ENCODE measurements at regions not wholly inside any gene's neighbourhood (a gene's known extent, or its start where the extent isn't known, plus 50 kb on each side); places are given as distances from the start of the nearest gene placed in this dataset.

GRCh38 chr12:66033151-66033550 lies 97.4 kb downstream of the LLPH start:
- Histone ChIP-seq H3K79me2 (ENCODE audit: insufficient read depth, low read length) (no peaks in the 10 kb centered on the region), H3K4me1 (ENCODE audit: insufficient read depth, low read length) (peaks cover 8% of the 10 kb centered on the region; the same call in 1 of the 2 replicates), H3K36me3 (replicated peaks in 1 of 2; ENCODE audit: control insufficient read depth in 1 of 2, insufficient read depth in 2 of 2, low read length in 2 of 2) (no peaks in the 10 kb centered on the region), H3K27ac (ENCODE audit: extremely low read length, insufficient read depth, low read length) (no peak overlapping the region), H3K9me3 (ENCODE audit: low read length) (no peaks in the 10 kb centered on the region), H3K9ac (ENCODE audit: insufficient read depth, low read depth, low read length) (no peak overlapping the region), H3K27me3 (ENCODE audit: control insufficient read depth in 1 of 2, insufficient read depth in 2 of 2, low read length in 2 of 2) (no peaks in the 10 kb centered on the region; a peak in 1 of 5 replicates), H2AFZ (ENCODE audit: low read length) (no peak overlapping the region), H4K20me1 (ENCODE audit: insufficient read depth, low read length) (no peaks in the 10 kb centered on the region), H3K4me3 (replicated peaks in 1 of 3; ENCODE audit: insufficient read depth in 1 of 3, low read depth in 2 of 3, low read length in 3 of 3) (no peak overlapping the region), H3K4me2 (ENCODE audit: low read depth, low read length) (no peak overlapping the region)
- TF ChIP-seq ZSCAN29 (CRISPR knock-in tag; conservative IDR thresholded peaks at IDR 0.05) = no peak
- no peak for TF ChIP-seq HOXA7 (CRISPR knock-in tag; IDR thresholded peaks at IDR 0.05)
- TF ChIP-seq ZBTB37 (CRISPR knock-in tag; IDR thresholded peaks at IDR 0.05) = no peak
- TF ChIP-seq ZNF567 (CRISPR knock-in tag; IDR thresholded peaks at IDR 0.05; ENCODE audit: borderline replicate concordance) = no peak
- no peak for TF ChIP-seq TCF12 (IDR thresholded peaks at IDR 0.05)
- no peak for TF ChIP-seq TCF12 (CRISPR knock-in tag; IDR thresholded peaks at IDR 0.05)
- no peak for TF ChIP-seq POLR2A (IDR thresholded peaks at IDR 0.05; ENCODE audit: insufficient read depth in 1 of 2, low read depth in 2 of 2, low read length in 2 of 2)
- no peak for TF ChIP-seq ZSCAN20 (CRISPR knock-in tag; IDR thresholded peaks at IDR 0.05; ENCODE audit: borderline replicate concordance)
- ATAC-seq (no peak), DNase-seq (ENCODE audit: low spot score) (no peak), FAIRE-seq (no peak)
- in situ Hi-C loops (cut with HindIII; ENCODE audit: extremely low pct_ligation_motif_present, low pct_unique_long_range_greater_than_20kb) = loop anchor here (10.0 kb wide), 1 partner anchor 52 kb away; no protein-coding TSS in a partner anchor
- WGBS (ENCODE audit: low lambda C conversion rate) = 65% methylated on average over 3 of the region's 3 CpGs
- intact Hi-C loops (cut with micrococcal nuclease; ENCODE audit: unreplicated experiment) = loop anchor here (10.0 kb wide), 1 partner anchor 52 kb away; no protein-coding TSS in a partner anchor
- no TSS peak for BruUV-seq (replicated peaks)
- CTCF ChIA-PET (ENCODE audit: low intra/inter-chr PET ratio, low total read pairs) = no interaction called here
- POLR2A ChIA-PET = no interaction called here

- ATAC-seq = no peak
- in situ Hi-C loops (cut with HindIII; ENCODE audit: extremely low pct_ligation_motif_present, low pct_unique_long_range_greater_than_20kb) (loop anchor here (10.0 kb wide), 1 partner anchor 52 kb away; no protein-coding TSS in a partner anchor), intact Hi-C loops (cut with micrococcal nuclease; ENCODE audit: unreplicated experiment) (loop anchor here (10.0 kb wide), 1 partner anchor 52 kb away; no protein-coding TSS in a partner anchor)
- Histone ChIP-seq H3K27ac (ENCODE audit: extremely low read length, insufficient read depth, low read length) (no peak overlapping the region), H3K36me3 (replicated peaks in 1 of 2; ENCODE audit: control insufficient read depth in 1 of 2, insufficient read depth in 2 of 2, low read length in 2 of 2) (no peaks in the 10 kb centered on the region), H3K9me3 (ENCODE audit: low read length) (no peaks in the 10 kb centered on the region), H3K4me2 (ENCODE audit: low read depth, low read length) (no peak overlapping the region), H3K9ac (ENCODE audit: insufficient read depth, low read depth, low read length) (no peak overlapping the region), H3K4me1 (ENCODE audit: insufficient read depth, low read length) (peaks cover 8% of the 10 kb centered on the region; the same call in 1 of the 2 replicates), H3K27me3 (ENCODE audit: control insufficient read depth in 1 of 2, insufficient read depth in 2 of 2, low read length in 2 of 2) (no peaks in the 10 kb centered on the region; a peak in 1 of 5 replicates), H2AFZ (ENCODE audit: low read length) (no peak overlapping the region), H3K4me3 (replicated peaks in 1 of 3; ENCODE audit: insufficient read depth in 1 of 3, low read depth in 2 of 3, low read length in 3 of 3) (no peak overlapping the region), H4K20me1 (ENCODE audit: insufficient read depth, low read length) (no peaks in the 10 kb centered on the region), H3K79me2 (ENCODE audit: insufficient read depth, low read length) (no peaks in the 10 kb centered on the region)
- WGBS (ENCODE audit: low lambda C conversion rate) = 67% methylated on average over 2 of the region's 2 CpGs
- POLR2A ChIA-PET = no interaction called here
- FAIRE-seq = no peak
- BruUV-seq (replicated peaks) = no TSS peak
- no peak for DNase-seq (ENCODE audit: low spot score)
- CTCF ChIA-PET (ENCODE audit: low intra/inter-chr PET ratio, low total read pairs) = no interaction called here
- TF ChIP-seq CEBPZ (IDR thresholded peaks at IDR 0.05; ENCODE audit: low read length) (no peak), HOXA9 (CRISPR knock-in tag; IDR thresholded peaks at IDR 0.05; ENCODE audit: borderline replicate concordance) (no peak), ZNF333 (CRISPR knock-in tag; IDR thresholded peaks at IDR 0.05; ENCODE audit: borderline replicate concordance) (no peak), ZIK1 (CRISPR knock-in tag; IDR thresholded peaks at IDR 0.05; ENCODE audit: borderline replicate concordance, low read depth) (no peak), GFI1 (CRISPR knock-in tag; IDR thresholded peaks at IDR 0.05; ENCODE audit: borderline replicate concordance) (no peak)
Observed at GRCh38 chr12:66032739-66033138, 97.8 kb downstream of the LLPH start.

All from HepG2 (cell line).